Omental fat pad (tissue), 3 donors: ENCODE measurements at regions not wholly inside any gene's neighbourhood (a gene's known extent, or its start where the extent isn't known, plus 50 kb on each side); places are given as distances from the start of the nearest gene placed in this dataset.
A peak's percentile ranks its signal among the peaks of the same experiment; 100 is the strongest.

Experiments
- ATAC-seq: fragments of 150-250 bp; one replicate; pipeline ENCODE4 v1.9.1; 2016; ENCODE audit warnings: mild to moderate bottlenecking, moderate library complexity; ENCODE audit not compliant: low FRiP score
- DNase-seq: peaks from one replicate; pipeline ENCODE4 v3.0.0-alpha.2; 2019; ENCODE audit warnings: low spot score
- TF ChIP-seq, protein P1 (sequence below), 3 donors: fragments of 450-650 bp; IDR thresholded peaks; one replicate each; pipeline ENCODE4 v1.5.1; 2016 to 2017; ENCODE audit warnings: antibody characterized with exemption in 3 of 3, mild to moderate bottlenecking in 3 of 3, moderate library complexity in 2 of 3

DNA sequence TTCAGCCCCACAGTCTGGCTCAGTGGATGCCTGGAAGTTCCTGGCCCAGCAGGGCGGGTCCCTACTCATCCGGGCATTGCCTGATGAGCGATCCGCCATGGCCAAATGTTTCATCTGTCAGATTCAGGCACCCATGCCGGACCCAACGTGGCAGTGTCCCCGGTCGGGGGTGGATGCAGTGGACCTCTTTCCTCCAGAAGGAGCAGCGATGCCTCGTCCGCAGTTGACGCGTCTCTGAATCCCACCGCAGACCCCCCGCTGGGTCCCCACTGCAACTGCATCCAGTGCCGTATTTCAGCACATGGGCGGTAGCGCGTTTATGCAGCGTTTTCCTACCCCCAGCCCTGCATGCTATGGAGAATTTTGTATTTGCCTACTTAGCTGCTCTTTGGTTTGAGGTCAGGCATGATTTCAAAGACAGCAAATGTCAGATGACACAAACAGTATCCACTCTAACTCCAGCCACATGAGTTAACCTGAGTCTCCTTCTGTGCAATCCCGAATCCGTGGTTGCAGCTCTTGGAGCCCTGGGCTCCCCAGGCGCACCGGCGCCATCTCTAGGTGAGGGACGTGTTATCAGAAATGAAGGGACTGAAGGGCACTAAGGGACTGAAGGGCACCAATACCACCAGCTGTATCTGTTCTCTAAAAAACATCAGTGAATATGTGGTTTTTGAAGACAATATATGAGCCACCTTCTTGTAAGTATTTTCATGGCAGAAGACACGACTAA is 72.6 kb upstream of the THBS2 start:
- DNase-seq = no peak
- ATAC-seq = no peak
- TF ChIP-seq, protein P1, sequence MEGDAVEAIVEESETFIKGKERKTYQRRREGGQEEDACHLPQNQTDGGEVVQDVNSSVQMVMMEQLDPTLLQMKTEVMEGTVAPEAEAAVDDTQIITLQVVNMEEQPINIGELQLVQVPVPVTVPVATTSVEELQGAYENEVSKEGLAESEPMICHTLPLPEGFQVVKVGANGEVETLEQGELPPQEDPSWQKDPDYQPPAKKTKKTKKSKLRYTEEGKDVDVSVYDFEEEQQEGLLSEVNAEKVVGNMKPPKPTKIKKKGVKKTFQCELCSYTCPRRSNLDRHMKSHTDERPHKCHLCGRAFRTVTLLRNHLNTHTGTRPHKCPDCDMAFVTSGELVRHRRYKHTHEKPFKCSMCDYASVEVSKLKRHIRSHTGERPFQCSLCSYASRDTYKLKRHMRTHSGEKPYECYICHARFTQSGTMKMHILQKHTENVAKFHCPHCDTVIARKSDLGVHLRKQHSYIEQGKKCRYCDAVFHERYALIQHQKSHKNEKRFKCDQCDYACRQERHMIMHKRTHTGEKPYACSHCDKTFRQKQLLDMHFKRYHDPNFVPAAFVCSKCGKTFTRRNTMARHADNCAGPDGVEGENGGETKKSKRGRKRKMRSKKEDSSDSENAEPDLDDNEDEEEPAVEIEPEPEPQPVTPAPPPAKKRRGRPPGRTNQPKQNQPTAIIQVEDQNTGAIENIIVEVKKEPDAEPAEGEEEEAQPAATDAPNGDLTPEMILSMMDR (IDR thresholded peaks at IDR 0.05) = no peak

DNA sequence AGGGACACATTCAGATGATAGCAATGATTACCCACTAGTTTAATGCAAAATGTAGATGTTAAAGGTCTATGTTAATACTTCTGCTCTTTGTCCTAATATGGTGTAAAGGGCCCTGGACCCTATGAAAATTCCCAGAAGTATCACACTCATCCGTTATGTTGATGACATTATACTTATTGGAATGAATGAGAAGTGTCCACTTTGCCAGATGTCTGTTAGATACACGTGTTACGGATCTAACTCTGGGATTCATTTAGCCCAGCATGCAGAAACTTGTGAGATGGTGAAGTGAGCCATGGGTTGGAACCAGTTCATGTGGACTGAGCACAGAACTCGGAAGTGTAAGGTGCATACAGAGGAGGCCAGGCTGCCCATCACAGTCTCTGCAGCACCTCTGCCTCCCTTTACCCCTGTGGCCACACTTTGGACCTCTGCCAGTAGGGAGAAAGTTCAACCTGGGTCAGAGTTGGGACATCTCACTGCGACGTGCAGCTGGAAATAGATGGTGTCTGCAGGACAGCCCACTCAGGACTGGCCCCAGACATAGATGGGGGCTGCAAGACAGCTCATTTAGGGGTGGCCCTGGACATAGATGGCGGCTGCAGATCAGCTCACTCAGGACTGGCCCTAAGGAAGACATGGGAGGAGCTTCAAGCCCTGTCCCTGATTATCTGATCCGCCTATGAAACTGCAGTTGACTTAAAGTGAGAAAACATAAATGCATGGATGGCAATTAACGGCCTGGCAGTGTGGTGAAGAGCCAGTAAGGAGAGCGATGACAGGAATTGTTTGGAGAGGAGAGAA is 71.2 kb upstream of the THBS2 start:
- TF ChIP-seq, protein P1 (IDR thresholded peaks at IDR 0.05) = no peak
- ATAC-seq (no peak), DNase-seq (no peak)

DNA sequence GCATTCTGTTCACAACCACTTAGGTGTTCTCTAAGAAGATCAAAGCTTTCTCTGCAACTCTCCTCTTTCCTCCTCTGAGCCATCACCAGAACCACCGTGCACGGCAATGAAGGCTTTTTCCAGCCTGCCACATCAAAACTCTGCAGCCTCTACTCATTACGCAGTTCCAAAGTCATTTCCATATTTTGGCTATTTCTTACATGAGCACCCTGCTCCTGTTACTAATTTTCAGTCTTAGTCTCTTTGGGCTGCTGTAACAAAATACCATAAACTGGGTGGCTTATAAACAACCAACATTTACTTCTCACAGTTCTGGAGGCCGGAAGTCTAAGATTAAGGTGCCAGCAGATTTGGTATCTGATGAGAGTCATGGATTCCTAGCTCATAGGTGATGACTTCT is 70.4 kb upstream of the THBS2 start:
- no peak for ATAC-seq

DNA sequence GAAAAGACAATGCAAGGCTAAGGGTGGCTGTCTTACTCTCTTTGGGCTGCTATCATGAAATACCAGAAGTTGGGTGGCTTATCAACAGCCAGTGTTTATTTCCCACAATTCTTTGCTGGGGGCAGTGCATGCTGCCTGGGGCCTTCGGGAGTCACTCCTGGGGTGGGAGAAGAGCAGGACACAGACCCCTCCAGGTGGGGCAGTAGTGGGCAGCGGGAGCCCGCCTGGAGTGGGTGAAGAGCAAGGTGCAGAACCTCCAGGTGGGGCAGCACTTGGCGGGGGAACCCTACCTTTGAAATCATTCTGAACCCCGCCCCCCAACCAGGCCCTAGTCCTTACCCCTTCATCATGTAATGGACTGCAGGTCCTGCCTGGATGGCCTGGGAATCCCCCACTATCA is 69.6 kb upstream of the THBS2 start:
- peak; percentile 29 for ATAC-seq
- no peak for DNase-seq
- TF ChIP-seq, protein P1 (IDR thresholded peaks at IDR 0.05) = no peak

More for the DNA sequence above, 70.4 kb upstream of the THBS2 start:
- DNase-seq = no peak
- TF ChIP-seq, protein P1 (IDR thresholded peaks at IDR 0.05) = no peak

DNA sequence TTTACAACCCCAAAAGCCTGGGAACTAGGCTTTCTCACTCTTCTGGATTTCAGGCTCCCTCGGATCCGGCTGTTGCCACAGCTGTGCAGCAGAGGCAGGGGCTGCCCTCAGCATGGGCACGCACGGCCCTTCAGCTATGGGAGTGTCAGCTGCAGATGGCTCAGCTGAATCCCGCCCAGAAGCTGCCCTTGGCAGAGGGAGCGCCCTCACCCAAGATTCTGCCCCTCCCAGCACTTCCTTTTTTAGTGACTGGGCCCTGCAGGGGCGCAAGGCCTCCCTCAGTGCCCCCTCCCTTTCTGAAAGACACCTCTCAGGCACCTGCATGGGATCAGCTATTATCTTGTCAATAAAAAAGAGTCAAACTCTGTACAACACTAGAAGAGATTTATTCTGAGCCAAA is 67.9 kb upstream of the THBS2 start:
- TF ChIP-seq, protein P1 (IDR thresholded peaks at IDR 0.05) = no peak
- ATAC-seq = no peak
- DNase-seq = no peak

DNA sequence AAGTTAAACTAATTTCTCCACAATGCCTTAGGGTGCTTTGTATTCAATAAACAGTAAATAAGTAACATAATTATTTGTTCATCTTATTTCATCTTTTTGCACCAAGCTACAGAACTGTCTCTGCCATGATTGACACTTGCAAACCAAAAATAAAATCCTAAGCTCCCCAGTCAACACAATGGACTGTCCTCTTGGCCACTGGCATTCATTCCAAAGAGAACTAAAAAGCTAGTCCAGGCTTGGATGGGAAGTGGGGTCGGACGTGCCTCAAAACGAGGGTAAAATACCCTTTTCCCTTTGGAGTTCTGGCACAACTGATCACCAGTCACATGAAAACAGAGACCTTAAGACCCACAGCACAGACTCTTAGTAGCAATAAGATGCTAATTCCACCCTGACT is 66.4 kb upstream of the THBS2 start:
- TF ChIP-seq, protein P1 (IDR thresholded peaks at IDR 0.05) = no peak
- ATAC-seq = no peak

More for the DNA sequence above, 66.4 kb upstream of the THBS2 start:
- no peak for DNase-seq
